GDM1 (cell line): ENCODE measurements at regions not wholly inside any gene's neighbourhood (a gene's known extent, or its start where the extent isn't known, plus 50 kb on each side); places are given as distances from the start of the nearest gene placed in this dataset.

Experiments
- DNase-seq: peaks from one replicate; lab custom pipeline; 2025; lab: John Stamatoyannopoulos, UW

GRCh38 chr4:62159306-62159705, 959.2 kb downstream of the ADGRL3 start:
- no peak for DNase-seq

- no peak for DNase-seq
Observed at GRCh38 chr4:62156205-62156604, 956.1 kb downstream of the ADGRL3 start.

GRCh38 chr4:62145276-62145675, 945.1 kb downstream of the ADGRL3 start:
- no peak for DNase-seq

GRCh38 chr4:62144431-62144830, 944.3 kb downstream of the ADGRL3 start:
- DNase-seq = no peak

GRCh38 chr4:62135565-62136156, 935.5 kb downstream of the ADGRL3 start:
- DNase-seq = no peak

GRCh38 chr4:62133977-62134376, 933.9 kb downstream of the ADGRL3 start:
- no peak for DNase-seq

GRCh38 chr4:62133101-62133897, 933.2 kb downstream of the ADGRL3 start:
- no peak for DNase-seq

- no peak for DNase-seq
Observed at GRCh38 chr4:62131049-62131448, 930.9 kb downstream of the ADGRL3 start.

GRCh38 chr4:62130637-62131036, 930.5 kb downstream of the ADGRL3 start:
- no peak for DNase-seq

- no peak for DNase-seq
Observed at GRCh38 chr4:62130230-62130629, 930.1 kb downstream of the ADGRL3 start.
